PFSK-1 (cell line): ENCODE measurements at regions not wholly inside any gene's neighbourhood (a gene's known extent, or its start where the extent isn't known, plus 50 kb on each side); places are given as distances from the start of the nearest gene placed in this dataset.

Experiments
- POLR2AphosphoS5 ChIP-seq: IDR thresholded peaks from 2 replicates; pipeline ENCODE4 v1.6.1; 2012; ENCODE audit warnings: low read depth, mild to moderate bottlenecking, control low read depth, low read length, moderate library complexity
- TF ChIP-seq, protein P1 (sequence below), 2 experiments: IDR thresholded peaks; 2 replicates each; pipeline versions ENCODE4 v1.6.1 to v1.8.0; 2011 to 2012; ENCODE audit warnings: low read depth in 2 of 2, low read length in 2 of 2, control low read depth in 1 of 2, inconsistent platforms in 1 of 2, mild to moderate bottlenecking in 1 of 2, moderate library complexity in 1 of 2; ENCODE audit not compliant: insufficient read depth in 1 of 2

DNA sequence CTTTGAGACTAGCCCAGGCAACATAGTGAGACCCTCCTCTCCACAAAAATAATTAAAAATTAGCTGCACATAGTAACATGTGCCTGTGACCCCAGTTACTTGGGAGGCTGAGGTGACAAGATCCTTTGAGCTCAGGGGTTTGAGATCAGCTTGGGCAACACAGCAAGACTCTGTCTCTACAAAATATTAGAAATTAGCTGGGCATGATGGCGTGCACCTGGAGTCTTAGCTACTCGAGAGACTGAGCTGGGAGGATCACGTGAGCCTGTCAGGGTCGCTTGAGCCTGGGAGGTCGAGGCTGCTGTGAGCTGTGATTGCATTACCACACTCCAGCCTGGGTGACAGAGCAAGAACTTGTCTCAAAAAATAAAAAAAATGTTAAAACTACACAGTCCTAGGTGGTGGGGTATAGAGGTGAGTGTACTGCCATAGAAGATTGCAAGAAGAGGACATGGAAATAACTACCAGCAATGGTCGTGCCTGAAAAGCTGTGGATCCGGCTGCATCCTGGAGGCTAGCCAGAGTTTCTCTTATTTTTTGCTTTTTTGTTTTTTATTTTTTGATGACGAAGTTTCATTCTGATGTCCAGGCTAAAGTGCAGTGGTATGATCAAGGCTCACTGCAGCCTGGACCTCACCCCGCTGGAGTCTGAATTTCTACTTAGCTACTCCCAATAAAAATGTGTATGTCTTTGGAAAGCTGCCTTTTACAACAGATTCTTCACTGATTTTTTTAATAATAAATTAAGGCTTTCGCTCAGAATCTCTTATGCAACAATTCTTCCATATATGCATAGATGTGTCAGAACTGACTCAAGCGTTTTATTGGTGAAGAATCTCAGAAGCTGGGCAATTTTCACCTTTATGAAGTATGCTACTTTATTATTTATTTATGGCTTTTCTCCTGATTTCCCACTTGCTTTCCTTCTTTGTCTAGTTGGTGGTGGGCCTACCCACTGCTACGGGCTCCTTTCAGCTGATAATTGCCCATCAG is 393.8 kb downstream of the TSHZ3 start:
- TF ChIP-seq POLR2AphosphoS5: no peak
- TF ChIP-seq, protein P1, sequence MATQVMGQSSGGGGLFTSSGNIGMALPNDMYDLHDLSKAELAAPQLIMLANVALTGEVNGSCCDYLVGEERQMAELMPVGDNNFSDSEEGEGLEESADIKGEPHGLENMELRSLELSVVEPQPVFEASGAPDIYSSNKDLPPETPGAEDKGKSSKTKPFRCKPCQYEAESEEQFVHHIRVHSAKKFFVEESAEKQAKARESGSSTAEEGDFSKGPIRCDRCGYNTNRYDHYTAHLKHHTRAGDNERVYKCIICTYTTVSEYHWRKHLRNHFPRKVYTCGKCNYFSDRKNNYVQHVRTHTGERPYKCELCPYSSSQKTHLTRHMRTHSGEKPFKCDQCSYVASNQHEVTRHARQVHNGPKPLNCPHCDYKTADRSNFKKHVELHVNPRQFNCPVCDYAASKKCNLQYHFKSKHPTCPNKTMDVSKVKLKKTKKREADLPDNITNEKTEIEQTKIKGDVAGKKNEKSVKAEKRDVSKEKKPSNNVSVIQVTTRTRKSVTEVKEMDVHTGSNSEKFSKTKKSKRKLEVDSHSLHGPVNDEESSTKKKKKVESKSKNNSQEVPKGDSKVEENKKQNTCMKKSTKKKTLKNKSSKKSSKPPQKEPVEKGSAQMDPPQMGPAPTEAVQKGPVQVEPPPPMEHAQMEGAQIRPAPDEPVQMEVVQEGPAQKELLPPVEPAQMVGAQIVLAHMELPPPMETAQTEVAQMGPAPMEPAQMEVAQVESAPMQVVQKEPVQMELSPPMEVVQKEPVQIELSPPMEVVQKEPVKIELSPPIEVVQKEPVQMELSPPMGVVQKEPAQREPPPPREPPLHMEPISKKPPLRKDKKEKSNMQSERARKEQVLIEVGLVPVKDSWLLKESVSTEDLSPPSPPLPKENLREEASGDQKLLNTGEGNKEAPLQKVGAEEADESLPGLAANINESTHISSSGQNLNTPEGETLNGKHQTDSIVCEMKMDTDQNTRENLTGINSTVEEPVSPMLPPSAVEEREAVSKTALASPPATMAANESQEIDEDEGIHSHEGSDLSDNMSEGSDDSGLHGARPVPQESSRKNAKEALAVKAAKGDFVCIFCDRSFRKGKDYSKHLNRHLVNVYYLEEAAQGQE (IDR thresholded peaks at IDR 0.05; ENCODE audit: insufficient read depth in 1 of 2, low read depth in 2 of 2, low read length in 2 of 2): no peak
